Stimulated activated CD4-positive, alpha-beta T cell treated with anti-CD3 and anti-CD28 coated beads, Interleukin-1b, Interleukin-23, amount 100 ng/mL, for 4 hours (primary cell): ENCODE measurements at regions not wholly inside any gene's neighbourhood (a gene's known extent, or its start where the extent isn't known, plus 50 kb on each side); places are given as distances from the start of the nearest gene placed in this dataset.
"Not testable (repeated sequence)": the region's sequence is repeated elsewhere in the genome, so short reads cannot be mapped to it uniquely, and the experiment has no call there.

Experiments used
- DNase-seq, 2 donors: peaks; one replicate each; pipeline ENCODE4 v3.0.0-alpha.2; 2020; ENCODE audit warnings: low read depth in 2 of 2

DNA sequence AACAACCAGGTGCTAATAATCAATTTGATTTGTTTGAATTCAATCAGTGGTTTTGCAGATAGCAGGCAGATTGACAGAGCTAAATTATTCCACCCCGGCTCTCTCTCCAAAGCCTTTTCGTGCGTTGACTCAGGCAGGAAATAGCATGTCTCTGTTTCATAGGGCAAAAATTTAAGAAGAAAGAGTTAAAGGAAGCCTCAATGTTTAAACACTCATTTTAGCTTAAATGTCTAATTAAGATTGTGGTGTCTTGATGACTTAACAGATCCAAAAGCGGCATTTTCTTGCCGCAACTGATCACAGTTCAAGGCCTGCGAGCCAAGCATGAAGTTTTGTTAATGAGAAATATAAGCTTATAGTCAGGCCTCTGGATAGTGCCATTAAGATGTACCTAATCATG, 1051.1 kb upstream of the AUTS2 start:
- no peak for DNase-seq

DNA sequence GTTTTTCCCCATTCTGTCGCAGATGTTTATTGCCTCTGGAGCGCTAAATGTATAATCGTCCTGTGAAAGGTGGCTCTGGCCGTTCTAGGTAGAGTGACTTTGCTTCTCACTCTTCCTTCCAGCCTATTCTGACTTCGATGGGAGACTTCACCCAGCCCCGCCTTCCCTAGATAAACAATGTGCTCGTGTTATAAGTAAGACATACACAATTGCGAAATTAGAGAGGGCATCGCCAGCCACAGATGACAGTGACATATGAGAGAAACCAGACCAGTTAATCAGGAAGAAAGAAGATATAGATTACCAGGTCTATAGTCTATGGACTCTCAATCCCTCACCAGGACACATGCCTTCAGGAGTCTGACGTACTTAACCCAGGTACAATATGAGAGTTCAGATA, 1050.5 kb upstream of the AUTS2 start:
- no peak for DNase-seq

DNA sequence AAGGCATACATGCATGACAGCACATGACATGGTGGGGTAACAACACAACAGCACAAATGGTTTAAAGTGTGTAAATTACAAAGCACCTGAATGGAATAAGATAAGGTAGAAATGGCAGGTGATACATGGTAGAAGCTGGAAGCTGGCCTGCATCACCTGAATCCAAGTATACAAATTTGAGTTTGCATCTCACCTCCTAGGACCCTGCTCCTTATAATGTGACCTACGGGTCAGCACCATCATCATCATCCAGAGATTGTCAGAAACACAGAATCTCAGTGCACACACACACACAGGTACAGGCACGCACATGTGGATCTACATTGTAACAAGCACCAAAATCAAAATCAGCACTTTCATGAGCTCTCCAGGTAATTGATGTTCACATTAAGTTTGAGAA, 1048.2 kb upstream of the AUTS2 start:
- DNase-seq = no peak

- no peak for DNase-seq
These were observed 1047.6 kb upstream of the AUTS2 start for GRCh38 chr7:68550635-68551034.

- DNase-seq = no peak
These were observed 1041.7 kb upstream of the AUTS2 start for GRCh38 chr7:68556537-68556936.

DNA sequence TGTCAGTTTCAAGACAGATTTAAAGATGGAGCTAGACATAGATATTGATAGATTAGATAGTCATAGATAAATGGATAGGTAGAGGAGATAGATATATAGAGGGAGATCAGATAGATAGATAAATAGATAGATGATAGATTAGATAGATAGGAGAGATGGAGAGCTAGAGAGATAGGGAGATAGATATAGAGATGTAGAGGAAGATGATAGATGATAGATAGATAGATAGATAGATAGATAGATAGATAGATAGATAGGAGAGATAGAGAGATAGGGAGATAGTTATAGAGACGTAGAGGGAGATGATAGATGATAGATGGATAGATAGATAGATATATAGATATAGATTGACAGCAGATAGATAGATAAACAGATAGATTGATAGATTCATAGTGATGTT, 1038.8 kb upstream of the AUTS2 start:
- no peak for DNase-seq

DNA sequence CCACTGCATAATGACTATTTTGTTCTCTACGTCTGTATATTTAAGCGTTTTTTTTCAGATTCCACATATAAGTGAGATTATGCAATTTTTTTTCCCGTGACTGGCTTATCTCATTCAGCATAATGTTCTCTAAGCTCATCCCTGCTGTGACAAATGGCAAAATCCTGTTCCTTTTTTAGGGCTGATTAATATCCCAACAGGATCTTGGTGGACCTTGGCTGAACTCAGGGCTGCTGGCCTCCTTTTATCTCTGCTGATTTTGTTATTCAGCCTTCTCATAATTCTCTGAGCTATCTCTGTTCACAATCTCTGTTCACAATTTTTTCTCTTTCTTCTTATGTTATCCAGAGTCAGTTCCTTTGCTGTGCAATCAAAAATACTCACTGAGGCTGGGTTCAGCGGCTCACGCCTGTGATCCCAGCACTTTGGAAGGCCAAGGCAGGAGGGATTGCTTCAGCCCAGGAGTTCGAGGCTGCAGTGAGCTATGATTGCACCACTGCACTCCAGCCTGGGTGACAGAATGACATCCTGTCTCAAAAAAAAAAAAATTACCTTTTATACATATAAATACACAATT, 1035.9 kb upstream of the AUTS2 start:
- DNase-seq = no peak

DNA sequence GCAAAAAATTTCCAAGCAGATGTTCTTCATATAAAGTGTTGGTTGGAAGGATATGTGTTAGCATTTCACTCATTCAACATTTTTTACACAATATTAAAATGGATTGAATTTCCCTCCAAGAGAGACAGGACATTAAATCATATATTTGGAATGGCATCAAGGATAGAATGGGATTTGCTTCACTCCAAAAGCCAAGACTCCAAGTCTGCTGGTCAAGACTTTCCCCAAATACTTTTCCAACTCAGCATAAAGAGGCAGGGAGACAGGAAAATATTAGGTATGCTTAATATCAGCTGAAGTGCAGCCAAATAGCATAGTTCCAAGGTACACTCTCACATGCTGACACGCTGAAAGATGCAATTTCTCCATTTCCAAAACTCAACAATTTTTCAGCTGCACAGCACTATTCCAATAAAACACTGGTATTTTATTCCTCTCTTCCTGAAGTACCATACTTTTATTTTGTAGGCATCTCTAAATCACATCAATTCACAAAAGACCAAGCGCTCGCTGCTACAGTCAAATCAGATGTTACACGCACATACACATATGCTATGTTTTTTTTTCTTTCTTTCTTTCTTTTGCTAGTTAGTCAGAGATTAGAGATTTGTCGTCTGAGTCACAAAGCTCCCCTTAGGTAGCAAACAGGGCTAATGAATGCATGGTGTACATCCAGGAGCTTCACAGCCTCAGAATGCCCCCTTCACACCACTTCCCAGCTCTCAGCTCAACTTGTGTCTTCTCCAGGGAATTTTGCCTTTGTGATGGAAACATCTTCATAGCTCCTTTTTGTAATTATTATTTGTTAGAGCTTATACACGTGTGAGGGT, 1033.8 kb upstream of the AUTS2 start:
- no peak for DNase-seq

GRCh38 chr7:68571286-68571685, 1027.0 kb upstream of the AUTS2 start:
- no peak for DNase-seq

DNA sequence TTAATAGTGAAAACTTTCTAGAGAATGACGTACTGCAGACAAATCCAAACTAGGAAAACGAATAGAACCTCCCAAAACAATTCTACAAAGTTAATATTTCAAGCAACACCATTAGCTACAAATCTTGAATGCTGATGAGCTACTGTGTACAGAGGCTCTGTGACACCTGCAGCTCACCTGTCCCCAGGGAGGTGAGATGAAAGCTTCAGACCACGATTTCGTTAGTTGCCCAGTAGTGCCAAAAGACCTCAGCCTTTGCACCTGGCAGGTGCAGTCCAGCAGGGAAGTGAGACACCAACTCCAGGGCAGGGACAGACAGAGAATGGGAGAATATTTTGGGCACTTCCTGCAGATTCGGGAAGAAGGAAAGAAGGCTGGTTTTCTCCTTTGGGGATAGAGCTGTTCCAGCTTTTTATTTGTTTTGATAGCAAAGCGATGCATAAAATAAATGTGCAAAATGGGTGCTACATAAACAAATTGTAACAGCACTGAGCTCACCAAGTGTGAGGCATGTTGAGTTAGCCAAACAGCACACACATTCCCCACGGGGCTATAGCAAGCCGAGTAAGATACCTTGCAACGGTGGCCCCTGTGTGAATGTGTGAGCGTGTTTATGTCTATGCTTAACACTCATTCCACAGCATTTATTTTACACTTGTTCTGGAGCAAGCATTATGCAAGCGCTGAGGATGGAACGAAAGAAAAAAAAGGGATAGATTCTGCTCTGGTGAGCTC, 1024.8 kb upstream of the AUTS2 start:
- DNase-seq = no peak

GRCh38 chr7:68576366-68576765, 1021.9 kb upstream of the AUTS2 start:
- no peak for DNase-seq

DNA sequence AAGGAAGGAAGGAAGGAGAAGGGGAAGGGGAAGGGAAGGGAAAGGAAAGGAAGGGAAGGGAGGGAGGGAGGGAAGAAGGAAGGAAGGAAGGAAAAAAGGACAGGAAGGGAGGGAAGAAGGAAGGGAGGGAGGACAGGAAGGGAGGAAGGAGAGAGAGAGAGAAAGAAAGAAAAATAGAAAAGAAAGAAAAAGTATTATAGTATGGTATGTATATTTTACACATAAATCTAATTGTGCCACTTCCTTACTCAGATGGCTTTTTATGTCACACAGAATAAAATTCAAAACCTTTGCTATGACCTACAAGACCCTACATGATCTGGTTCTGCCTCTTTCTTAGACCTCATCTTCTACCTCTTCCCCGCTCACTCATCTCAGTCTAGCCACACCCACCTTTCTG, 1016.9 kb upstream of the AUTS2 start:
- DNase-seq = no peak

DNA sequence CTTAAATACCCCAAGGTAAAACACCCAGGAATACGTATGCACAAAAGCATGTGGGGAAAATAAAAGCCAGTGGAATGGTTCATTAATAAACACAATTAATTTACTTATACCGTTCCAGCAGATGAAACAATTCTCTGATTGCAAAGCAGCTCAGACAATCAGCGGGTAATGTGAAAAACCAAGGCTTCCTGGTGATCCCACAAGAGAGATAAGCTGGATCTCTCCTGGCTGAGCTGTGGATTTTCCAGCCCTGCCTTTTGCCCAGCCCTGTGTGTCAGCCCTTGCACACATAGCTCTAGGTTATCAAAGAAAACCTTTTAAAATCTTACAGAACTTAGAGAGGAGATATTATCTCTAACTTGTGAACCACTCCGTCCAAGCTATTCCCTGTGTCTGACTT, 1010.7 kb upstream of the AUTS2 start:
- no peak for DNase-seq

- no peak for DNase-seq
These were observed 996.4 kb upstream of the AUTS2 start for GRCh38 chr7:68601826-68602225.

DNA sequence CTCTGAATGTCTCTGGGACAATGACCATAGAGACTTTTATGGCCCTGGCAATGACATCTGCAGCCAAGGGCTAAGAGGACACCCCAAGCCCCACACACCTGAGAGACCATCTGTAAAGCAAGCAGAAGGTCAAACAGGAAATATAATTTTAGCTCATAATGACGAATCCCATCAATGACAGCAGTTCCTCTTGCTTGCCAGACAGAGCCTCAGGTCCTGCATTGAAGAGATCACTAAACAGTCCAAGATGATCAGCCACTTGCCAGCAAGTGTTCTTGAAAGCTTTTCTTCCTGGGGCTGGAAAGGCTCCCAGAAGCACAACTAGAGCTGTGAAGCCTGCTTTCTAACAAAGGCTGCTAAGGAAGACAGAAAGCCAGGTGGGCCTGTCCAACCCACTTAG, 993.7 kb upstream of the AUTS2 start:
- DNase-seq = no peak

DNA sequence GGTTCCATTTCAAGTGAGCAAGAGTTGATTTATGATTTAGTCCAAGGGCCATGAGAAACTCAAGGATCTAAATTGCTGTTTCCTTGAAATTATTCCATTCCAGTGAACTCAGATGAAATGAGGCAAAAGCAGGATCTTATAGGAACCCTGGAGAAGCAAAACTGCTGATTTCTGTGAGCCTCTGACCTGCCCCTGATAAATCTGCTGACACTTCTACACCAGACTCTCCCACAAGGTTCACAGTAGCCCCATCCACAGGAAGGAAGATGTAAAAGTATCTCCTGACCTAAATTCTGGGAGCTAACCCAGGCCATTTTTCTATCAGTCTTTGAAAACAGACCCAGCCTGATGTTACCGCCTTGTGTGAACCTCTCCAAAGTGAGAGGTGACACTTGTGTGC, 987.6 kb upstream of the AUTS2 start:
- no peak for DNase-seq

DNA sequence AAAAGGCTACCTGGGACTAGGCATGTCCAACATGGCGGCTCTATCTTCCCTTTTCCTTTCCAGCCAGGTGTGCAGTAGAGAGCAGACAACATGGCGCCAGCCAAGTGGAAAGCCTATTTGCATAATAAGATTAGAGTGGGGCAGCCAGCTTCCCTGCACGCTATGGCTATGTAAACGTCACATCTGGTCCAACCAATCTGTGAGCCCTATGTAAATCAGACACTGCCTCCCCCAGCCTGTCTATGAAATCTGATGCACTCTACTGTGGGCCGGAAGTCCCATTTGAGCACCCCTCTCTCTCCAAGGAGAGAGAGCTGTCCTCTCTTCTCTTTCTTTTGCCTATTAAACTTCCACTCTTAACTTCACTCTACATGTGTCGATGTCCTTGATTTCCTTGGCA, 984.9 kb upstream of the AUTS2 start:
- DNase-seq = no peak

GRCh38 chr7:68613897-68614296, 984.4 kb upstream of the AUTS2 start:
- no peak for DNase-seq

GRCh38 chr7:68619526-68619925, 978.7 kb upstream of the AUTS2 start:
- DNase-seq = no peak

DNA sequence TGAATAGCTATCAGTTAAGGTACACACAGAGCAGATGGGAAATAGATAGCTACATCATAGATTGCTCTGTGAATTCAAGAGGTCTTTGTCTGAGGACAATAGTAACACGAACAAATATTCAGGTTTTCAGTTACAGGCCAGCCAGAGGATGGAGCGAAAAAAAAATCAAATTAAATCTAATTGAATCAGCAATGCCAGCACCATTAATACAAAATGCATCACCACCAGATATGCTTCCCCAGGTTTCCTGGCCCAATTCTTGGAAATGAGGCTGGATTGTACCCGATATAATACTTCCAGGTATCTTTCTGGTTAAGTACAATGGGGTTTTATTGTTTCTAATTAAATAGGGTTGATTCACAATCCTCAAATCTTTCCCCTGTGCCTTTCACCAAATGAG, 975.8 kb upstream of the AUTS2 start:
- DNase-seq = no peak

DNA sequence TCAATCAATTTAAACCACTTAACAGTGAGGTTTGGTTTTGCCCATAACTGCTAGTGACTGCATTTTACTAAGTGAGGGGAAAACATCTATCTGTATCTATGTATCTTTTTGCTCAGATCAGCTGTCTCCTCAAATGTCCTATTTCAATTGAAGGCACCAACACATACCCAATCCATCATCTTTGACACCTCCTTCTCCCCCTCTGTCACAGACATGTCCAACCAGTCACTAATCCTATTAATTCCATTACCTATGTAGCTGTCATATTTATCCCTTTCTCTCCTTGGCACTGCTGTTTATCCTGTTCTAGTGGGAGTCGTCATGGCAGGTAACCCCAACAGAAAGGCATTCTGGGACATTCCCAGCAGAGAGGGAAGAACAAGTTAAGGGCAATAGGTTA, 975.2 kb upstream of the AUTS2 start:
- no peak for DNase-seq

GRCh38 chr7:68627247-68627864, 970.9 kb upstream of the AUTS2 start:
- no peak for DNase-seq

- DNase-seq = not testable (repeated sequence)
These were observed 967.4 kb upstream of the AUTS2 start for GRCh38 chr7:68630914-68631313.
